Activated CD4-positive, alpha-beta T cell treated with anti-CD3 and anti-CD28 coated beads for 36 hours (primary cell): ENCODE measurements at regions not wholly inside any gene's neighbourhood (a gene's known extent, or its start where the extent isn't known, plus 50 kb on each side); places are given as distances from the start of the nearest gene placed in this dataset.
"Not testable (repeated sequence)": the region's sequence is repeated elsewhere in the genome, so short reads cannot be mapped to it uniquely, and the experiment has no call there.

Experiments used
- ATAC-seq: fragments of 200-7000 bp; cut with Tn5 transposase; one replicate; pipeline ENCODE4 v1.10.0; 2021; ENCODE audit warnings: mild to moderate bottlenecking, moderate library complexity
- CTCF ChIA-PET: fragments of 350-600 bp; sonication (Branson Sonifier 250); formaldehyde crosslinking; loops from one replicate; lab custom pipeline; 2021; ENCODE audit warnings: antibody characterized with exemption; lab: Charles Lee
- POLR2A ChIA-PET: fragments of 350-600 bp; sonication (Branson Sonifier 250); formaldehyde crosslinking; loops from one replicate; lab custom pipeline; 2021; ENCODE audit warnings: antibody characterized with exemption, inconsistent platforms; lab: Charles Lee
- DNase-seq: peaks from one replicate; pipeline ENCODE4 v3.0.0-alpha.2; 2020
- H3K27ac Mint-ChIP-seq: one replicate; pipeline ENCODE4 v1.8.0; 2021; ENCODE audit warnings: mixed read lengths
- H3K27me3 Mint-ChIP-seq: one replicate; pipeline ENCODE4 v1.8.0; 2021; ENCODE audit warnings: mixed read lengths
- H3K36me3 Mint-ChIP-seq: one replicate; pipeline ENCODE4 v1.8.0; 2021; ENCODE audit warnings: low read depth, mixed read lengths
- H3K4me1 Mint-ChIP-seq: one replicate; pipeline ENCODE4 v1.8.0; 2021; ENCODE audit warnings: mixed read lengths
- H3K4me3 Mint-ChIP-seq: one replicate; pipeline ENCODE4 v1.8.0; 2021; ENCODE audit warnings: mild to moderate bottlenecking, moderate library complexity, mixed read lengths
- H3K9me3 Mint-ChIP-seq: one replicate; pipeline ENCODE4 v1.8.0; 2021; ENCODE audit warnings: low read depth, mixed read lengths
- intact Hi-C, 2 experiments: fragments of 100-400 bp; cut with DNase I in 1 of 2; cut with micrococcal nuclease in 1 of 2; formaldehyde crosslinking; loops; one replicate each; pipeline versions ENCODE4 v1.14.2 to v1.15.1; 2022 to 2024; cut with DNase I, micrococcal nuclease

GRCh38 chrX:77081237-77081636, 366.0 kb upstream of the FGF16 start:
- ATAC-seq, H3K4me3 Mint-ChIP-seq, H3K9me3 Mint-ChIP-seq, POLR2A ChIA-PET, H3K36me3 Mint-ChIP-seq, DNase-seq, intact Hi-C loops, H3K4me1 Mint-ChIP-seq, H3K27me3 Mint-ChIP-seq, H3K27ac Mint-ChIP-seq, CTCF ChIA-PET: not testable (repeated sequence)

GRCh38 chrX:77085372-77085771, 361.8 kb upstream of the FGF16 start:
- Mint-ChIP-seq H3K9me3 (peaks cover 4% of the 10 kb centered on the region), H3K36me3 (no peaks in the 10 kb centered on the region), H3K4me1 (no peaks in the 10 kb centered on the region), H3K27ac (no peak overlapping the region), H3K4me3 (no peak overlapping the region), H3K27me3 (no peaks in the 10 kb centered on the region)
- ChIA-PET CTCF (no interaction called here), POLR2A (no interaction called here)
- no peak for ATAC-seq
- no peak for DNase-seq
- intact Hi-C loops, result no loop called here

GRCh38 chrX:77087529-77088169, 359.5 kb upstream of the FGF16 start:
- ChIA-PET CTCF (no interaction called here), POLR2A (no interaction called here)
- no peaks in the 10 kb centered on the region for H3K4me1 Mint-ChIP-seq
- no peak for ATAC-seq
- no peak for DNase-seq
- no peaks in the 10 kb centered on the region for H3K27me3 Mint-ChIP-seq
- no peaks in the 10 kb centered on the region for H3K36me3 Mint-ChIP-seq
- no peaks in the 10 kb centered on the region for H3K9me3 Mint-ChIP-seq
- H3K4me3 Mint-ChIP-seq, result no peak overlapping the region
- intact Hi-C loops, result no loop called here
- no peak overlapping the region for H3K27ac Mint-ChIP-seq

GRCh38 chrX:77088233-77088632, 359.0 kb upstream of the FGF16 start:
- ChIA-PET CTCF (interaction anchor here (0.7 kb wide), 1 partner anchor 1638 kb away, joined by 3 read pairs; no protein-coding TSS in a partner anchor), POLR2A (no interaction called here)
- Mint-ChIP-seq H3K27ac (no peak overlapping the region), H3K9me3 (no peaks in the 10 kb centered on the region), H3K4me1 (no peaks in the 10 kb centered on the region), H3K27me3 (no peaks in the 10 kb centered on the region), H3K36me3 (no peaks in the 10 kb centered on the region), H3K4me3 (no peak overlapping the region)
- ATAC-seq (no peak), DNase-seq (no peak)
- intact Hi-C loops, result no loop called here

- peaks cover 2% of the 10 kb centered on the region for H3K27me3 Mint-ChIP-seq
- H3K36me3 Mint-ChIP-seq, result no peaks in the 10 kb centered on the region
- intact Hi-C loops, result no loop called here
- CTCF ChIA-PET, result no interaction called here
- H3K4me1 Mint-ChIP-seq, result no peaks in the 10 kb centered on the region
- DNase-seq, result no peak
- POLR2A ChIA-PET, result no interaction called here
- H3K9me3 Mint-ChIP-seq, result no peaks in the 10 kb centered on the region
- H3K27ac Mint-ChIP-seq, result no peak overlapping the region
- ATAC-seq, result no peak
- no peak overlapping the region for H3K4me3 Mint-ChIP-seq
These were observed 332.7 kb upstream of the FGF16 start for GRCh38 chrX:77114501-77114900.

- ATAC-seq, result no peak
- no peaks in the 10 kb centered on the region for H3K4me1 Mint-ChIP-seq
- CTCF ChIA-PET, result no interaction called here
These were observed 328.5 kb upstream of the FGF16 start for GRCh38 chrX:77118686-77119085.

GRCh38 chrX:77119706-77120105, 327.5 kb upstream of the FGF16 start:
- ChIA-PET POLR2A (no interaction called here), CTCF (no interaction called here)
- no peaks in the 10 kb centered on the region for H3K9me3 Mint-ChIP-seq
- intact Hi-C loops, result no loop called here
- no peak for DNase-seq
- no peaks in the 10 kb centered on the region for H3K36me3 Mint-ChIP-seq
- H3K27me3 Mint-ChIP-seq, result peaks cover 2% of the 10 kb centered on the region
- H3K4me3 Mint-ChIP-seq, result no peak overlapping the region
- no peaks in the 10 kb centered on the region for H3K4me1 Mint-ChIP-seq
- ATAC-seq, result no peak
- no peak overlapping the region for H3K27ac Mint-ChIP-seq

More at GRCh38 chrX:77118686-77119085, 328.5 kb upstream of the FGF16 start:
- H3K36me3 Mint-ChIP-seq, result no peaks in the 10 kb centered on the region
- no peaks in the 10 kb centered on the region for H3K9me3 Mint-ChIP-seq
- no peak for DNase-seq
- no peak overlapping the region for H3K4me3 Mint-ChIP-seq
- POLR2A ChIA-PET, result no interaction called here
- no peak overlapping the region for H3K27ac Mint-ChIP-seq
- peaks cover 2% of the 10 kb centered on the region for H3K27me3 Mint-ChIP-seq
- intact Hi-C loops, result no loop called here

- CTCF ChIA-PET, POLR2A ChIA-PET: not testable (repeated sequence)
These were observed 323.3 kb upstream of the FGF16 start for GRCh38 chrX:77123917-77124316.

GRCh38 chrX:77127571-77127970, 319.6 kb upstream of the FGF16 start:
- POLR2A ChIA-PET, H3K4me3 Mint-ChIP-seq, H3K27me3 Mint-ChIP-seq, H3K27ac Mint-ChIP-seq, CTCF ChIA-PET, DNase-seq, H3K36me3 Mint-ChIP-seq, intact Hi-C loops, ATAC-seq, H3K9me3 Mint-ChIP-seq, H3K4me1 Mint-ChIP-seq: not testable (repeated sequence)

More at GRCh38 chrX:77123917-77124316, 323.3 kb upstream of the FGF16 start:
- H3K4me1 Mint-ChIP-seq, H3K27ac Mint-ChIP-seq, H3K36me3 Mint-ChIP-seq, ATAC-seq, DNase-seq, H3K9me3 Mint-ChIP-seq, H3K4me3 Mint-ChIP-seq, intact Hi-C loops, H3K27me3 Mint-ChIP-seq: not testable (repeated sequence)

GRCh38 chrX:77143907-77144306, 303.3 kb upstream of the FGF16 start:
- POLR2A ChIA-PET, result no interaction called here
- H3K4me3 Mint-ChIP-seq, result no peak overlapping the region
- H3K27me3 Mint-ChIP-seq, result no peaks in the 10 kb centered on the region
- peaks cover 2% of the 10 kb centered on the region for H3K9me3 Mint-ChIP-seq
- intact Hi-C loops, result no loop called here
- no peak for ATAC-seq
- no peak for DNase-seq
- H3K4me1 Mint-ChIP-seq, result no peaks in the 10 kb centered on the region
- CTCF ChIA-PET, result no interaction called here
- H3K27ac Mint-ChIP-seq, result no peak overlapping the region
- no peaks in the 10 kb centered on the region for H3K36me3 Mint-ChIP-seq

GRCh38 chrX:77160301-77160700, 286.9 kb upstream of the FGF16 start:
- intact Hi-C loops, result no loop called here
- H3K36me3 Mint-ChIP-seq, result no peaks in the 10 kb centered on the region
- DNase-seq (peak; percentile 34), ATAC-seq (peak; percentile 33)
- no peaks in the 10 kb centered on the region for H3K4me1 Mint-ChIP-seq
- H3K4me3 Mint-ChIP-seq, result no peak overlapping the region
- no peaks in the 10 kb centered on the region for H3K27me3 Mint-ChIP-seq
- H3K27ac Mint-ChIP-seq, result no peak overlapping the region
- POLR2A ChIA-PET, result no interaction called here
- CTCF ChIA-PET, result interaction anchor here (0.6 kb wide), 1 partner anchor 964 kb away, joined by 4 read pairs; no protein-coding TSS in a partner anchor
- H3K9me3 Mint-ChIP-seq, result peaks cover 5% of the 10 kb centered on the region

GRCh38 chrX:77162777-77163176, 284.4 kb upstream of the FGF16 start:
- H3K27ac Mint-ChIP-seq, result no peak overlapping the region
- no peak overlapping the region for H3K4me3 Mint-ChIP-seq
- no peaks in the 10 kb centered on the region for H3K27me3 Mint-ChIP-seq
- no peaks in the 10 kb centered on the region for H3K4me1 Mint-ChIP-seq
- intact Hi-C loops, result no loop called here
- ATAC-seq, result no peak
- H3K36me3 Mint-ChIP-seq, result no peaks in the 10 kb centered on the region
- no peak for DNase-seq
- POLR2A ChIA-PET, result no interaction called here
- CTCF ChIA-PET, result no interaction called here
- H3K9me3 Mint-ChIP-seq, result peaks cover 5% of the 10 kb centered on the region
